Skin epidermis (tissue), 12 donors: ENCODE measurements at regions not wholly inside any gene's neighbourhood (a gene's known extent, or its start where the extent isn't known, plus 50 kb on each side); places are given as distances from the start of the nearest gene placed in this dataset.
"Not testable (repeated sequence)": the region's sequence is repeated elsewhere in the genome, so short reads cannot be mapped to it uniquely, and the experiment has no call there.

ENCODE experiments used
- H3K27ac ChIP-seq, 21 experiments: fragments of 200-600 bp; sonication (generic) in 11 of 21; one replicate each; pipeline ENCODE4 v1.5.0; 2020; ENCODE audit warnings: mild to moderate bottlenecking in 3 of 21, inconsistent platforms in 2 of 21, moderate library complexity in 2 of 21
- H3K4me3 ChIP-seq, 7 experiments: fragments of 200-600 bp; sonication (generic) in 2 of 7; one replicate each; pipeline ENCODE4 v1.5.0; 2020; ENCODE audit warnings: inconsistent platforms in 2 of 7, mild to moderate bottlenecking in 2 of 7, moderate library complexity in 1 of 7

DNA sequence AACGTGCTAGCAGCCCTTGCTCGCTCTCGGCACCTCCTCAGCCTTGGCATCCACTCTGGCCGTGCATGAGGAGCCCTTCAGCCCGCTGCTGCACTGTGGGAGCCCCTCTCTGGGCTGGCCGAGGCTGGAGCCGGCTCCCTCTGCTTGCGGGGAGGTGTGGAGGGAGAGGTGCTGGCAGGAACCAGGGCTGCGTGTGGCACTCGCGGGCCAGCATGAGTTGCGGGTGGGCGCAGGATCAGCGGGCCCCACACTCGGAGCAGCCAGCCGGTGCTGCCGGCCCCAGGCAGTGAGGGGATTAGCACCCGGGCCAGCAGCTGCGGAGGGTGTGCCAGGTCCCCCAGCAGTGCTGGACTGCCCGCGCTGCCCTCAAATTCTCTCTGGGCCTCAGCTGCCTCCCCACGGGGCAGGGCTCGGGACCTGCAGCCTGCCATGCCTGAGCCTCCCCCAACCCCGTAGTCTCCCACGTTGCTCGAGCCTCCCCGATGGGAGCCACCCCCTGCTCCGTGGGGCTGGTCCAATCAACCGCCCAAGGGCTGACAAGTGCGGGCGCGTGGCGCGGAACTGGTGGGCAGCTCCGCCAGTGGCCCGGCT lies 1743.4 kb upstream of the CELF4 start:
- not testable (repeated sequence) for H3K4me3 ChIP-seq, H3K27ac ChIP-seq

DNA sequence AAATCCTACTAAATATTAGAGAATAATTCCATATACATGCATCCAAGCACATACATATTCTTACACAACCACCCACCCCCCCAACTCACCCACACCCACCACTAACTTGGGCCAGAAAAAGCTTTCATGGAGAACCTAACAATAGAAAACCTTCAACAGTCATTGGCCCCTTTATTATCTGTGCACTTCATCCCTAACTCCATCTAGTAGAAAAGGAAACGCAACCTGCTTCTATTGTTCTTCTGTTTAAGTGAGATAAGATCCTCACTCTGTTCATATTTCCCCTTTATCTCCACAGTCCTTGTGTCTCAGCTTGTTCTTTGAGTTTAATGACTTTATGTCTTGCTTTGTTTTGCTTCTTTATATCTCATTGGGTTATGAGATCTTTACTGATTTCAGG lies 1740.2 kb upstream of the CELF4 start:
- H3K4me3 ChIP-seq = no peak overlapping the region
- H3K27ac ChIP-seq = no peak overlapping the region

DNA sequence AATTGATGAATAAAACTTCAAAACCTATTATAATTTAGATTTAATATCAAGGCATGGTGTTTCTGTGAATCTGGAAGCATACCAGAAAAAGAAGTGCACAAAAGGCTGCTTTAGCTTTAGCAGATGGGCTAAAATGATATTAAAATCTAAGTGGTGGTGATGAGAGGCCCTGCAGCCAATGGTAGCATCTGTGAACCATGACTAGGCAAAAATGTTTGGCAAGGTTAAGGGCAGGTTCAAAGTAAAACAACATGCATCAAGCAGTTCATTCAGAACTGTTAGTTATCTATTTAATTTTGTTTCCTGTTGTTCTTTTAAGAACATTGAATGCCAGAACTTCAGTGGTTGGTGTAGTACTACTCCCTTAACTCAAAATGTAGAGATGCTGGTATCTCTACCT lies 1736.9 kb upstream of the CELF4 start:
- no peak overlapping the region for H3K27ac ChIP-seq

DNA sequence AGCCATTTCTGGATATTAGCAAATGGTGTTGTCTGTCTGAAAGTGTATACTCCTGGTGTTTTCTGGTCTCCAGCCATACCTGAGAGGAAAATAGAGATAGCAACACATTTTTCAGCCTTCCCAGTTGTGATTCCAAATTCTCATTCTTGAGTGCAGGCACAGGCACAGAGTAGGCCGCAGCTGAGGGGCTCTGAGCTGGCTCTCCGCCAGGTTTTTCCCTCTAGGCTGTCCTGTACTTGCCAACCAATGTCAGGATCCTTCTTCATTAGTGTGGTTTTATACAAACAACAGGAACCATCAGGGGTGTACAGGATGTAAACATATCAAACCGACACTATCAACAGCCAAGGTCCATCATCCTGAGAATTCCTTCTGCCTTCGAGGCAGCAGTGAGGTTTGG lies 1733.6 kb upstream of the CELF4 start:
- H3K27ac ChIP-seq = no peak overlapping the region
- no peak overlapping the region for H3K4me3 ChIP-seq

More for the DNA sequence above, 1736.9 kb upstream of the CELF4 start:
- H3K4me3 ChIP-seq = no peak overlapping the region

DNA sequence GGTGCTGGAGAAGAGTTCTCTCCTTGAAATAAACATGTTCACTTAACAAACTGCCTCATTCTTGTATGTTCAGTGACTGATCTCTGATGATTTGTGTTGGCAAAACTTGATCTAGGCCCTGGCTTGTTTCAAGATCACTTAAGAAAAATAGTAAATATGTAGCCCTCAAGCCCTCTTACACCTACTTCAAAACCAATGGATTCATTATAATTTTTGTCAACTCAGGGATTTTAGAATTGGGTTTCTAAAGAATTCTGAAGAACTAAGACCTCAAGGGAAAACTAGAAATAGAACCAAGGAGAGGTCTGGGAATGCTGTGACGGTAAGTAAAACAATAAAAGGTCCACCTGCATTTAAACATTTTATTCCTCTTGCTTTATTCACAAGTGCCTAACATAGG lies 1731.6 kb upstream of the CELF4 start:
- H3K27ac ChIP-seq = no peak overlapping the region
- H3K4me3 ChIP-seq = no peak overlapping the region

DNA sequence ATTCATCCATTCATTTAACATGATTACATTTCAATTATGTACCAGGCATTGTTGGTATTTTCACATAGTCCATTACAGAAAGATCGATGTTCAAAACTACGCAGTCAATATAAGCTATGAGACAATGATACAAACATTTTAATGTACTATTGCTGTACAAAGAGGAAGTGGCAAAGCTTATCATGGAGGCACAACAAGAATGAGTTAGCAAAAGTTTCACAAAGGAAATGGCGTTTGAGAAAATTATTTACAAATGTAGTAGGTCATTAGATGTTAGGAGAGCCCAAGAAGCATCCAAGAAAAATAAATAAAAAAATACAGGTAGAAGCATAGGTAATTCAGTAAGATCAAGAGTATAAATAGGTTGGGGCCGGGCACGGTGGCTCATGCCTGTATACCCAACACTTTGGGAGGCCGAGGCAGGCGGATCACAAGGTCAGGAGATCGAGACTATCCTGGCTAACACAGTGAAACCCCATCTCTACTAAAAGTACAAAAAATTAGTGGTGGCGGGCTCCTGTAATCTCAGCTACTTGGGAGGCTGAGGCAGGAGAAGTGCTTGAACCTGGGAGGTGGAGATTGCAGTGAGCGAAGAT lies 1730.8 kb upstream of the CELF4 start:
- Histone ChIP-seq H3K27ac (no peak overlapping the region), H3K4me3 (no peak overlapping the region)

DNA sequence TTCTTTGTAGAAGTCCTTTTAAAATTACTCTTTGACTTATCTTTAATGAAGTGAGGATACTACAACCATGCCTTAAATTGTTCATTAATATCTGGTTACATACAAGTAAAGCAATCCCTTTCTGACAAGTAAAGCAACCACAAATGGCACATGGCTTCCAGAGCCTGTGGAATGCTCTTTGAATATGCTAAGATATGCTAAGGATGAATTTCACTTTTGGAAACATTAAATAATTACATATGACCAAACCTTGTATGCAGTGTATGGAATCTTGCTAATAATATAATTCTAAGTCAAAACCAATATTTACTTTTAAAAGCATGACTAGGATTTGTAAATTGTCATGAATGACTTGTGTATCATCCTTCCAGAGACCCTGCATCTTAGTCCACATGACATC lies 1711.2 kb upstream of the CELF4 start:
- Histone ChIP-seq H3K27ac (no peak overlapping the region), H3K4me3 (no peak overlapping the region)

DNA sequence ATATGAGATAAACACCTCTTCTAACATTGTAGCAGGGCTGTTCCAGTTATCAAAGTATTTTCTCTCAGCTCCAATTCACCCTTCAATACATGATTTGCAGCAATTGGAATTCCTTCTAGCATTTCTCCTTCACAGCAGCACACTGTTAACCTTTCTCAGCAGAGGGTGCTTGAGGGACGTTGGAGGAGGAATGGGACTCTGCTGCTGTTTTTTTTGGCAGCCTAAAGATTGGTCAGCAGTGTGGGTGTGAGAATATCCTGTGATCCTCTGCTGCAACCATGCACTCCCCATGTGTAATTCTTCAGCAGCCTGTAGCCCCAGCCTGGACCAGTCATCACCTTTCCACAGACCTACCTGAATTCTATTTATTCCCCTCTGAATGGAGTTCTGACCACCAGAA lies 1708.9 kb upstream of the CELF4 start:
- Histone ChIP-seq H3K27ac (no peak overlapping the region), H3K4me3 (no peak overlapping the region)

DNA sequence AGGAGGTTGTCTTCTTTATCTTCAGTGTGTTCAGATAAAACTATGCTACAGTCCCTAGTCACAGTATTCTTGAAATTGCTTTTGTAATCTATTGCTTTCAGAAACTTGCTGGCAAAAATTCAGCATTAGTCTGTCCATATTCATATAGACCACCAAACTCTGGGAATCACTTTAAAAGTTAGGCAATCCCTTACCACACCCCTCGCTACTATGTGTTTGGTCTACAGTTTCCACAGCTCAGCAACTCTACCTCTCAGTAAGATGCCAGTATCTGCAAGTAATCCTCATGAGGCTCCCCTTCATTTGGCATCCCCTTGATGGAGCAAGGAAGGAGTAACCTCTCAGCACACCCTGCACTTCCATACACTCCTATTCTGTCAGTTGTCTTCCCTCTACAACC lies 1706.6 kb upstream of the CELF4 start:
- H3K27ac ChIP-seq = no peak overlapping the region

DNA sequence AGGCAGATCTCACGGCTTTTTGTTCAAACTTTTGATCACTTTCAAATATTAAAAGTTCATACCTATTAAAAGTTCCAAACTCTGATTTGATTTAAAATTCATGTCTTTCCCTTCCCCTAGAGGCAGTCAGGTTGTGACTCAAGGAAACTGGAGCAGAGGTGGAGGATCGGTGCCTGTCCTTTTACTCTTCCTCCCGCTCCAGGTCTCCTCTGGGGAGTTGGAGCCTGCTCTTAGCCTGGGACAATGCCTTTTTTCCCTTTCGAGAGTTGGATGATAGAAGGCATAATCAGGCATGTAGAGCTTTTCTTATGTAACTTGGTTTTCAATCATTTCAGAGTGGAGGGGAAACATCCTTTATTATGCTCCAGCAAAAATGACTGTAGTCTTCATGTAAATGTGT lies 1706.1 kb upstream of the CELF4 start:
- H3K4me3 ChIP-seq = no peak overlapping the region

More for the DNA sequence above, 1706.6 kb upstream of the CELF4 start:
- H3K4me3 ChIP-seq = no peak overlapping the region

DNA sequence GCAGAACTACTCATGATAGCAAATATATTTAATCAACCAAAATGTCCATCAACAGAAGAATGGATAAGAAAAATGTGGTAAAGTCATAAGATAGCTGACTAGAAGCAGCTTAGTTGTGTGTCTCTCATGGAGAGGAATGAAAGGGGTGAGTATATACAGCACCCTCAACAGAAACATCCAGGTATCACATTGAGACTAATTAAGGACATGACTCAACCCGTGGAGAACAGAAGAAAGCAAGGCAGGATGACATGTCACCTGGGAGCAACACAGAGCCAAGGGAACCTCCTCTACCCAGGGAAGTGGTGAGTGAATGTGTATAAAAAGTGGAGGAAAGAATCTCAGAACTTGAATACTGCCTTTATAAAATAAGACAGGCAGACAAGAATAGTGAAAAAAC lies 1695.0 kb upstream of the CELF4 start:
- H3K4me3 ChIP-seq = no peak overlapping the region
- H3K27ac ChIP-seq = no peak overlapping the region

More for the DNA sequence above, 1706.1 kb upstream of the CELF4 start:
- no peak overlapping the region for H3K27ac ChIP-seq

DNA sequence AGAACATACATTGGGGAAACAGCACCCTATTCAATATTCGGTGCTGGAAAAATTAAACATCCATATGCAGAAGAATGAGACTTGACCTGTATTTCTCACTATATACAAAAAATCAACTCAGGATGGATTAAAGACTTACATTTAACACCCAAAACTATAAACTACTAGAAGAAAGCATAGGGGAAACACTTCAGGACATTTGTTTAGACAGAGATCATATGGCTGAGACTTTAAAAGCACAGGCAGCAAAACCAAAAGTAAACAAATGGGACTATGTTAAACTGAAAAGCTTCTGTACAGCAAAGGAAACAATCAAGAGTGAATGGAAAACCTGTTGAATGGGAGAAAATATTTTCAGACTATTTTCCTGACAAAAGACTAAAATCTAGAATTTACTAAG lies 1694.1 kb upstream of the CELF4 start:
- no peak overlapping the region for H3K4me3 ChIP-seq
- H3K27ac ChIP-seq = no peak overlapping the region

DNA sequence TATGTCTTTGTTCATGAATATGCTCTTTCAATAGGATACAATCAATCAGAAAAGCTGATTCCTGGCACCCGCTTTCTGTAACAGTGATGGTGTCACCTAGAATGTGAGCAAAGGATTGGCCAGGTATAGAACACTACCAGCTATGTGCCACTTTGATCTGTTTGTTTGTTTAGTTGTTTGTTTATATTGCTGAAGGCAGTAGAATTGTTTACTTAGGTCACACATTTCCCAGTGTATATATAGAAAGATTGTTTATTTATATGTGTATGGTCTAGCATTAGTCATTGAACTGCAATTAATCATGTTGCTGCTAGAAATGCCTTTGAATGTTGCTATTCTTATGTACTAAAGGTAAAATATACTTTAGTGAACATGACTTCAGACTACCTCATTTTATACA lies 1678.6 kb upstream of the CELF4 start:
- Histone ChIP-seq H3K4me3 (no peak overlapping the region), H3K27ac (no peak overlapping the region)

DNA sequence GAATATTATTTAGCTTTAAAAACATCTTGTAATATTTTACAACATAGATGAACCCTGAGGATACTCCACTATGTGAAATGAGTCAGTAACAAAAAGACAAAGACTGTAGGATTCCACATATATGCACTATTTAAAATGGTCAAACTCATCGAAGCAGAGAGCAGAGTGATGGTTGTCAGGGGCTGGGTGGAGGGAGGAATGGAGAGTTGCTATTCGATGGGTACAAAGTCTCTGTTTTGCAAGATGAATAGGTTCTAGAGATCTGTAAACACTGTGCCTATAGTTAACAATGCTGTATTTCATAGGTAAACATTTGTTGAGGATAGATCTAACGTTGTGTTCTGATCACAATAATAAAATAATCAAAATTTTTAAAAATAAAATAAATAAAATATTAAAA lies 1675.9 kb upstream of the CELF4 start:
- no peak overlapping the region for H3K4me3 ChIP-seq
- no peak overlapping the region for H3K27ac ChIP-seq

DNA sequence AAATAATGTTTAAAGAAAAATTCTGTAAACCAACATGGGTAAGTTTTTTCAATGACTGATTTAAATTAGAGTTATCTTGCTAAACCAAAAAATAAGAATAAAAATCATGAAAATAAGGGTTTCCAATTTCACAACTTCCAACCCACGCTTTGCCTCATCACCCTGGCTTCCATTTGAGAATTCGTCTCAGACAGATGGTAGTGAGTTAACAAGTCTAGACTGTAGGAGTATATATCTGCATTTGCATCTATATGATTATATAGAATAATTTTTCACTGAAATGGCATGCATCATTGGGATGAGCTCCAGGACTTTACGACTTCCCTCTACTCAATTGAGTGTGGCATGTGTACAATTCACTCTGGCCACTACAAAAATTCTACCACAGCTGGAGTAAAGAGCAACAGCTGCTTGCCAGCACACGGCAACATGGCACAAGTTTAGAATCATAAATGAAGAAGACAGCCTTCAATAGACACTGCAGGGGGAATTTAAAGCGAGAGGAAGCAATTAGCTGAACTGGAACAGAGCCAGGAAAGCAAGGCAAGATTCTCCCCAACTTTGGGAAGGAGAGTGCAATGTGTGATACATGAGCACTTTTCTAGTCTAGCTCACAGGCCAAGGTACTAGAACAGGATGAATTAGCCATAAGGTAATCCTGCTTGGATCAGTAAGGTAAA lies 1673.5 kb upstream of the CELF4 start:
- Histone ChIP-seq H3K27ac (no peak overlapping the region), H3K4me3 (no peak overlapping the region)

DNA sequence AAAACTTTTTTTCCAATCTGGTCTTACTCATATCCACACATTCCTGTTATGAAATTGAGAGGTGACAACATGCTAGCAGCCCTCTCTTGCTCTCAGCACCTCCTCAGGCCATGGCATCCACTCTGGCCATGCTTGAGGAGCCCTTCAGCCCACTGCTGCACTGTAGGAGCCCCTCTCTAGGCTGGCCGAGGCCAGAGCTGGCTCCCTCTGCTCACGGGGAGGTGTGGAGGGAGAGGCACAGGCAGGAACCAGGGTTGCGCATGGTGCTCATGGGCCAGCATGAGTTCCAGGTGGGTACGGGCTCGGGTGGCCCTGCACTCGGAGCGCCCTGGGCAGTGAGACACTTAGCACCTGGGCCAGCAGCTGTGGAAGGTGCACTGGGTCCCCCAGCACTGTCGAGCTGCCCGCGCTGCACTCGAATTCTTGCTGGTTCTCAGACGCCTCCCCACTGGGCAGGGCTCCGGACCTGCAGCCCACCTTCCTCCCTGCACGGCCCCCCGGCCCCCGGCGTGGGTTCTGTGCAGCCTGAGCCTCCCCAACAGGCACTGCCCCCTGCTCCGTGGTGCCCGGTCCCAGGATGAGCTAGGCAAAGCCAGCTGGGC lies 1669.6 kb upstream of the CELF4 start:
- H3K4me3 ChIP-seq = no peak overlapping the region
- H3K27ac ChIP-seq = no peak overlapping the region

DNA sequence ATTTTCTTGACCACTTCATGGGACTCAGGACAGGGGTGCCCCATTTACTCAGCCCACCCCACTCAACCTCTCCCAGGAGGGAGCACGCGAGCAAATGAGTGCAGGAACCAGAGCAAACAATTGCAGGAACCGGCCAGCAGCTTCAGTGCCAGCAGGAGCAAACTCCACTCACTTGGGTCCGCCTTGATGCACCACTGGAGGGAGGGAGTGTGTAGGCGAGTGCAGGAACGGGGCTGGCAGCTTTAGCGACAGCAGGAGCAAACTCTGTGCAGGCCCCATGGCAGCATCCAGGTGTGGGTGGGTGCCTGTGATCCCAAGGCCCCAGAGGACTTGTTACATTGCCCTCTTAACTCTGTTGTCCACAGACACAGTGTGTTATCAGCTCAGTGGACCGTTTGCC lies 1667.3 kb upstream of the CELF4 start:
- Histone ChIP-seq H3K27ac (no peak overlapping the region), H3K4me3 (no peak overlapping the region)

DNA sequence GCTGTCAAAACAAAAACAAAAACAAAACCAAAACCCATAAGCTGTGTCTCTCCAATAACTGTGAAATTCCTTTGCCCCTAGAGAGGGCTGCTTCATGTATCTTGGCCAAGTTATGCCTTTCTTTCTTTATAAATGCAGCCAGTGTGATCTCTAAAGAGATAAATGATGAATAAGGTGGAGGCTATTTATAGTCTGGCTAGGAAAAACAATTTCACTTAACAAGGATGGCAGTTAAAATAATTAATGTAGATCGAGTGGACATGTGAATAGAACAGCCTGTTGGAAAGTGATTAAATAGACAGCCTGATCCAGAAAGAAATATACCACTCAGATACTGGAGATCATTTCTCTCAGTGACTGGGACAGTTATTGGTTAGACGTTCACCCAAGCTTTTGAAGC lies 1666.9 kb upstream of the CELF4 start:
- no peak overlapping the region for H3K27ac ChIP-seq
- no peak overlapping the region for H3K4me3 ChIP-seq

DNA sequence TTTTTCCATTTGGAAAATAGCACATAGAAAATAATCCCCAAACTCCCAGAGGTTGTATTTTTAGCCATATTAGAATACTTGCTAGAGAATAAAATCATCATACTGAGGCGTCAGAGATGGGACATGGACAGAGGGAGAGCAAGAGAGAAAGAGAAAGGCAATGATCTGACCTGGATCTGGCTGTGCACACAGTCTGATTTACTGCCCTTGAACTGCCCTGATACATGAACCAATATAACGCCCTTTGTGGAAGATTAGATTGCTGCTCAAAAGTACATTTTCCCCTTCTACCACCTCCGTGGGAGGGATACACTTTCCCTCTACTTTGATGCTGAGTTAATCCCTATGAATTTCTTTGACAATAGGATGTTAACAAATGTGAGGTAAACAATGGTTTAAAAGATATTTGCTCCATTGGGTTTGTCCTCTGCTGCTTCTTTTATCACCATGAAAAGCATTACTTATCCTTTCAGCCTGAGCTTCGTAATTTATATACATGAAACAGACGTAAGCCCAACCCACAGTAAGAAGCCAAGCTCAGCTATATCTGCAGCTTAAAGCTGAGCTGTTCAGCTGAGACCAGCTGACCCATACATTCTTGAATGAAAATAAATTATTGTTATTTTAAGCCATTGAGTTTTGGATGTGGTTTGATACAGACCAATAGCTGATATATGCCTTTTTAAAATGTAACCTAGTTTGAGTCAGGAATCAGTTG lies 1664.6 kb upstream of the CELF4 start:
- Histone ChIP-seq H3K27ac (no peak overlapping the region), H3K4me3 (no peak overlapping the region)

DNA sequence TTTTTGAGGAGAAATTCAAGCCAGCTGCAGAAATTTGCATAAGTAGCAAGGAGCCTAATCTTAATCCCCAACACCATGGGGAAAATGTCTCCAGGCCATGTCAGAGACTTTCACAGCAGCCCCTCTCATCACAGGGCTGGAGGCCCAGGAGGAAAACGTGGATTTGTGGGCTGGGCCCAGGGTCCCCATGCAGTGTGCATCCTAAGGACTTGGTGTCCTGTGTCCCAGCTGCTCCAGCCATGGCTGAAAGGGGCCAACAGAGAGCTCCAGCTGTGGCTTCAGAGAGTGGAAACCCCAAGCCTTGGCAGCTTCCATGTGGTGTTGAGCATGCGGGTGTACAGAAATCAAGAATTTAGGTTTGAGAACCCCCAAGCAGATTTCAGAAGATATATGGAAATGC lies 1662.2 kb upstream of the CELF4 start:
- H3K27ac ChIP-seq, H3K4me3 ChIP-seq: not testable (repeated sequence)

DNA sequence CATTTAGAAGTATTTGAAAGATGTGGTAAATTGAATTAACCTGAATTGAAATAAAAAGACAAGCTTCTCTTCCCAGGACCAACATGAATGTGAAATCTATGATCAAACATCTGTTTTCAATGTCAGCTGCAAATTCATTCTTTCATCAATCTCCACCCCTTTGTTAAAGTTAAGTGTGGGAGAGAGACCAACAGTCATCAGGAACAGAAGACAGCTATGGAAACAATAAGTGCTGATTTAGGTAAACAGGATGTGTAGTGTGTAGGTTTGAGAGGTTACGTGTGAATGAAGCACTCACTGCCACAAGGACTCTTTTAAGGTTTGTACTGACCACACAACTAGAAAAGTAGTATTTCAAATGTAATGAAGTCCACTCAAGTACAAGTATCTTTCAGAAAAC lies 1659.8 kb upstream of the CELF4 start:
- Histone ChIP-seq H3K4me3 (no peak overlapping the region), H3K27ac (no peak overlapping the region)
